ENCODE measurements at regions not wholly inside any gene's neighbourhood (a gene's known extent, or its start where the extent isn't known, plus 50 kb on each side); places are given as distances from the start of the nearest gene placed in this dataset.

DNA sequence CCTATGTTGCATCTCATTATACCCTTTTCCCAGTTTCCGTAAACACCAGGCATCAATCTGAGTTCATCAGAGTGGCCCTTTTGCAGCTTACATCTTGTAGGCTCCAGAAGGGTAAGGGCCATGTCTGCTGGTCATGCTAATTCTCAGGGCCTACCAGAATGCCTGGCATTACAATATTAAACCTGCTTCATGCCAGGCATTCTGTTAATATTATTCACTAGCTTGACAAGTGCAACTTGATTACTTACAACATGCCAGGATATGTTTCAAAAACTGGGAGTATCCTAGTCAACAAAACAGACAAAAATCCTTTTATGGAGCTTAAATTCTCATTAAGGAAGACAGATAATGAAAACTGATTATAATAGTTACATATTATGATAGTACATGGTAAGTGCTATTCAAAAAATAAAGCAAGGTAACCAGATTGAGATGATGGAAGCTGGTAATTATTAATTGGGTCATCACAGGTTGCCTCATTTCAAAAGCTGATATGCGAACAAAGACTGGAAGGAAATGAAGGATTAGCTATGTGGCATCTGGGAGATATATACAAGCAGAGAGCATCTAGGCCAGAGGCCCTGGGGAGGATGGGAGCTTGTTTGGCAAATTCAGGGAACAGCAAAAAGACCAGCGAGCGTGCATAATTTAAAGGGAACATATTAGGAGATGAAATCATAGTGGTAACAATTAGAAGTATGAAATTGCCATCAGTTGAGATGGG lies 406.3 kb downstream of the DMRT2 start:
- Histone ChIP-seq H3K4me3 (ENCODE audit: insufficient read depth, low read length, poor library complexity, severe bottlenecking) (no peak overlapping the region), H3K27ac (ENCODE audit: low read depth, low read length) (no peak overlapping the region), H3K9me2 (replicated peaks; ENCODE audit: insufficient read depth, low read length) (no peaks in the 10 kb centered on the region), H3K36me3 (ENCODE audit: low read length) (no peaks in the 10 kb centered on the region), H3F3A (ENCODE audit: insufficient read depth) (no peaks in the 10 kb centered on the region), H3K4me2 (ENCODE audit: low read depth, low read length, poor library complexity, severe bottlenecking) (no peak overlapping the region), H4K20me1 (ENCODE audit: low read depth, low read length) (no peaks in the 10 kb centered on the region), H3K9ac (ENCODE audit: low read length) (no peak overlapping the region), H3K27me3 (ENCODE audit: low read length) (no peaks in the 10 kb centered on the region), H3K9me3 (ENCODE audit: insufficient read depth, low read length) (no peaks in the 10 kb centered on the region), H3K79me2 (ENCODE audit: insufficient read depth, low read length) (no peaks in the 10 kb centered on the region), H2AFZ (ENCODE audit: low read depth, low read length, severe bottlenecking) (no peak overlapping the region)
- TF ChIP-seq EZH2phosphoT487 (conservative IDR thresholded peaks at IDR 0.05; ENCODE audit: low read length), result no peak
- no peak for TF ChIP-seq CTCF (IDR thresholded peaks at IDR 0.05; ENCODE audit: insufficient read depth, low read length, poor library complexity, severe bottlenecking)

- H2AFZ ChIP-seq (ENCODE audit: low read depth, low read length, severe bottlenecking), result no peak overlapping the region
- H3K9me3 ChIP-seq (ENCODE audit: insufficient read depth, low read length), result no peaks in the 10 kb centered on the region
- H3K79me2 ChIP-seq (ENCODE audit: insufficient read depth, low read length), result no peaks in the 10 kb centered on the region
- no peak overlapping the region for H3K4me3 ChIP-seq (ENCODE audit: insufficient read depth, low read length, poor library complexity, severe bottlenecking)
- no peak overlapping the region for H3K27ac ChIP-seq (ENCODE audit: low read depth, low read length)
- H3K4me2 ChIP-seq (ENCODE audit: low read depth, low read length, poor library complexity, severe bottlenecking), result no peak overlapping the region
- no peaks in the 10 kb centered on the region for H3K27me3 ChIP-seq (ENCODE audit: low read length)
- no peaks in the 10 kb centered on the region for H4K20me1 ChIP-seq (ENCODE audit: low read depth, low read length)
- no peaks in the 10 kb centered on the region for H3K9me2 ChIP-seq (replicated peaks; ENCODE audit: insufficient read depth, low read length)
- H3K9ac ChIP-seq (ENCODE audit: low read length), result no peak overlapping the region
- H3F3A ChIP-seq (ENCODE audit: insufficient read depth), result no peaks in the 10 kb centered on the region
- TF ChIP-seq EZH2phosphoT487 (conservative IDR thresholded peaks at IDR 0.05; ENCODE audit: low read length) (no peak), CTCF (IDR thresholded peaks at IDR 0.05; ENCODE audit: insufficient read depth, low read length, poor library complexity, severe bottlenecking) (no peak)
- H3K36me3 ChIP-seq (ENCODE audit: low read length), result no peaks in the 10 kb centered on the region
Measured at GRCh38 chr9:1457460-1457859, 407.3 kb downstream of the DMRT2 start.

- Histone ChIP-seq H3K4me3 (ENCODE audit: insufficient read depth, low read length, poor library complexity, severe bottlenecking) (no peak overlapping the region), H4K20me1 (ENCODE audit: low read depth, low read length) (no peaks in the 10 kb centered on the region), H3K9ac (ENCODE audit: low read length) (no peak overlapping the region), H3K27me3 (ENCODE audit: low read length) (no peaks in the 10 kb centered on the region), H3K4me2 (ENCODE audit: low read depth, low read length, poor library complexity, severe bottlenecking) (no peak overlapping the region), H3K79me2 (ENCODE audit: insufficient read depth, low read length) (no peaks in the 10 kb centered on the region), H3K9me3 (ENCODE audit: insufficient read depth, low read length) (no peaks in the 10 kb centered on the region), H2AFZ (ENCODE audit: low read depth, low read length, severe bottlenecking) (no peak overlapping the region), H3K27ac (ENCODE audit: low read depth, low read length) (no peak overlapping the region), H3K36me3 (ENCODE audit: low read length) (no peaks in the 10 kb centered on the region), H3F3A (ENCODE audit: insufficient read depth) (no peaks in the 10 kb centered on the region), H3K9me2 (replicated peaks; ENCODE audit: insufficient read depth, low read length) (no peaks in the 10 kb centered on the region)
- TF ChIP-seq EZH2phosphoT487 (conservative IDR thresholded peaks at IDR 0.05; ENCODE audit: low read length) (no peak), CTCF (IDR thresholded peaks at IDR 0.05; ENCODE audit: insufficient read depth, low read length, poor library complexity, severe bottlenecking) (no peak)
Measured at GRCh38 chr9:1458503-1458902, 408.3 kb downstream of the DMRT2 start.
